ENCODE measurements at regions not wholly inside any gene's neighbourhood (a gene's known extent, or its start where the extent isn't known, plus 50 kb on each side); places are given as distances from the start of the nearest gene placed in this dataset.

- TF ChIP-seq, protein P1, sequence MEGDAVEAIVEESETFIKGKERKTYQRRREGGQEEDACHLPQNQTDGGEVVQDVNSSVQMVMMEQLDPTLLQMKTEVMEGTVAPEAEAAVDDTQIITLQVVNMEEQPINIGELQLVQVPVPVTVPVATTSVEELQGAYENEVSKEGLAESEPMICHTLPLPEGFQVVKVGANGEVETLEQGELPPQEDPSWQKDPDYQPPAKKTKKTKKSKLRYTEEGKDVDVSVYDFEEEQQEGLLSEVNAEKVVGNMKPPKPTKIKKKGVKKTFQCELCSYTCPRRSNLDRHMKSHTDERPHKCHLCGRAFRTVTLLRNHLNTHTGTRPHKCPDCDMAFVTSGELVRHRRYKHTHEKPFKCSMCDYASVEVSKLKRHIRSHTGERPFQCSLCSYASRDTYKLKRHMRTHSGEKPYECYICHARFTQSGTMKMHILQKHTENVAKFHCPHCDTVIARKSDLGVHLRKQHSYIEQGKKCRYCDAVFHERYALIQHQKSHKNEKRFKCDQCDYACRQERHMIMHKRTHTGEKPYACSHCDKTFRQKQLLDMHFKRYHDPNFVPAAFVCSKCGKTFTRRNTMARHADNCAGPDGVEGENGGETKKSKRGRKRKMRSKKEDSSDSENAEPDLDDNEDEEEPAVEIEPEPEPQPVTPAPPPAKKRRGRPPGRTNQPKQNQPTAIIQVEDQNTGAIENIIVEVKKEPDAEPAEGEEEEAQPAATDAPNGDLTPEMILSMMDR (IDR thresholded peaks at IDR 0.05; ENCODE audit: borderline replicate concordance, extremely low read depth, low read length, poor library complexity, severe bottlenecking) = no peak
- no peak for TF ChIP-seq EZH2 (IDR thresholded peaks at IDR 0.05; ENCODE audit: borderline replicate concordance, low read depth, low read length, severe bottlenecking)
Observed at GRCh38 chr3:54014067-54014466, 108.3 kb upstream of the CACNA2D3 start.
